Small intestine (tissue), 7 donors: ENCODE measurements at regions not wholly inside any gene's neighbourhood (a gene's known extent, or its start where the extent isn't known, plus 50 kb on each side); places are given as distances from the start of the nearest gene placed in this dataset.

Source experiments
- DNase-seq, 2 donors: peaks; one replicate each; pipeline versions ENCODE4 v3.0.0 to v3.0.0-alpha.2; 2013
- FAIRE-seq: peaks from 2 replicates; lab custom pipeline; 2012; peaks lifted over from hg19 to GRCh38; lab: Jason Lieb, UNC
- H3K27ac ChIP-seq, 3 donors: one replicate each; pipeline ENCODE4 v1.5.1; 2013; ENCODE audit warnings: low read length in 2 of 3, mild to moderate bottlenecking in 2 of 3, control low read depth in 1 of 3, inconsistent platforms in 1 of 3, low read depth in 1 of 3, moderate library complexity in 1 of 3
- H3K27me3 ChIP-seq, 3 donors: one replicate each; pipeline ENCODE4 v1.6.1; 2013; ENCODE audit warnings: low read length in 3 of 3, inconsistent platforms in 1 of 3; ENCODE audit not compliant: control insufficient read depth in 3 of 3, insufficient read depth in 3 of 3
- H3K36me3 ChIP-seq, 3 donors: one replicate each; pipeline ENCODE4 v1.6.1; 2013; ENCODE audit warnings: low read length in 3 of 3, inconsistent platforms in 1 of 3, low read depth in 1 of 3, mild to moderate bottlenecking in 1 of 3, moderate library complexity in 1 of 3; ENCODE audit not compliant: control insufficient read depth in 3 of 3, insufficient read depth in 2 of 3
- H3K4me1 ChIP-seq, 3 donors: one replicate each; pipeline ENCODE4 v1.6.1; 2013; ENCODE audit warnings: low read length in 2 of 3, inconsistent platforms in 1 of 3, low read depth in 1 of 3, mild to moderate bottlenecking in 1 of 3, moderate library complexity in 1 of 3; ENCODE audit not compliant: control insufficient read depth in 3 of 3, insufficient read depth in 2 of 3
- H3K4me3 ChIP-seq, 3 donors: one replicate each; pipeline ENCODE4 v1.5.1; 2013; ENCODE audit warnings: low read length in 3 of 3, control low read depth in 1 of 3, inconsistent platforms in 1 of 3, low read depth in 1 of 3, mild to moderate bottlenecking in 1 of 3, moderate library complexity in 1 of 3
- H3K9me3 ChIP-seq, 2 donors: one replicate each; pipeline ENCODE4 v1.6.1; 2013; ENCODE audit warnings: low read depth in 1 of 2, low read length in 1 of 2; ENCODE audit not compliant: control insufficient read depth in 2 of 2, insufficient read depth in 1 of 2
- WGBS, 3 donors: extraction: QIAGEN DNeasy Blood & Tissue Kit; methylation state at CpG; one replicate each; pipeline ENCODE4 v1.1.7; 2013; 5-methylcytosine and 5-hydroxymethylcytosine counted together
- donor health status: healthy with polysubstance abuse.
- donor health status: control.
- donor health status: control.
- donor health status: Bipolar disorder and iron deficiency.
- donor health status: healthy.

GRCh38 chr14:29310757-29311156 lies 544.2 kb downstream of the FOXG1 start:
- H3K4me1 ChIP-seq = no peaks in the 10 kb centered on the region
- no peak overlapping the region for H3K4me3 ChIP-seq
- WGBS, 3 donors = 67 to 87% (median 77%) methylated on average over 1 of the region's 1 CpG
- DNase-seq (no peak), FAIRE-seq (no peak)
- no peak overlapping the region for H3K27ac ChIP-seq
- no peaks in the 10 kb centered on the region for H3K36me3 ChIP-seq
- H3K9me3 ChIP-seq = no peaks in the 10 kb centered on the region
- no peaks in the 10 kb centered on the region for H3K27me3 ChIP-seq

DNA sequence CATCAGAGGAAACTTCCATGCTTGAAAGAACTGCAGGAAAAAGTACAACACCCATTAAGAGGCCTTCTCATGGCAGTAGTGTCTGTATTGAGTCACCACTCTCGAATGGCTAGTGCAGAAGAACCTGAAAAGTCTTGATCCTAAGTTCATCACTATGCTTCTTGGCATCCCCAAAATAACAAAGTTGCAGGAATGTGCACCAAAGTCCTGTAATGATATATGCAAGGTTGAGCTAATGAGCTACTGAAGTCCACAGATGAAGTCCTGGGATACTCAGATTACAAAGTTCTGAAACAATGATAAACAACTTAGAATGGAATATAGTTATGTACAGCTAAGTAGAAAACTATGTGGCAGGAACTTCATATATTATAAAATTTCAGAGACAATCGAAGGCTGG lies 545.4 kb downstream of the FOXG1 start:
- DNase-seq (no peak), FAIRE-seq (no peak)
- Histone ChIP-seq H3K4me1 (no peaks in the 10 kb centered on the region), H3K4me3 (no peak overlapping the region), H3K27me3 (no peaks in the 10 kb centered on the region), H3K36me3 (no peaks in the 10 kb centered on the region), H3K27ac (no peak overlapping the region), H3K9me3 (no peaks in the 10 kb centered on the region)
- 46 to 58% (median 53%) methylated on average over 2 of the region's 2 CpGs for WGBS, 3 donors

- FAIRE-seq (no peak), DNase-seq (no peak)
- WGBS, 3 donors = 72 to 74% (median 73%) methylated on average over 2 of the region's 2 CpGs
- no peaks in the 10 kb centered on the region for H3K4me1 ChIP-seq
- H3K9me3 ChIP-seq = peaks cover 0 to 6% of the 10 kb centered on the region in 2 donors
- no peaks in the 10 kb centered on the region for H3K36me3 ChIP-seq
- no peaks in the 10 kb centered on the region for H3K27me3 ChIP-seq
- no peak overlapping the region for H3K4me3 ChIP-seq
- H3K27ac ChIP-seq = no peak overlapping the region
Measured at GRCh38 chr14:29316936-29317335, 550.3 kb downstream of the FOXG1 start.

GRCh38 chr14:29317423-29317822 lies 550.8 kb downstream of the FOXG1 start:
- Histone ChIP-seq H3K27me3 (no peaks in the 10 kb centered on the region), H3K36me3 (no peaks in the 10 kb centered on the region), H3K4me3 (no peak overlapping the region), H3K9me3 (peaks cover 0 to 9% of the 10 kb centered on the region in 2 donors), H3K27ac (no peak overlapping the region), H3K4me1 (no peaks in the 10 kb centered on the region)
- 78 to 87% (median 84%) methylated on average over 1 of the region's 1 CpG for WGBS, 3 donors
- FAIRE-seq (no peak), DNase-seq (no peak)

DNA sequence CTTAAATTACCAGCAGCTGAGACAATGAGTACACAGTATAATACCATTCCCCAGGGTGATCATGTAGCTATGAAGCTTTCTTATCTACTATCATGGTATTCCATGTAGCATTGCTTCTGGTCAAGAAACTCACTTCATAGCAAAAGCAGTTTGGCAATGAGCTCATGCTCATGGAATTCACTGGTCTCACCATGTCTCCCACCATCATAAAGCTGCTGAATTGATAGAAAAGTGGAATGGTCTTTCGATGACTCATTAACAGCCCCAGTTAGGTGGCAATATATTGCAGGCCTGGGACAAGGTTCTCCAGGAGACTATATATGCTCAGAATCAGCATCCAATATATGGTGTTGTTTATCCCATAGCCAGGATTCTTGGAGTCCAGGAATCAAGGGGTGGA lies 553.7 kb downstream of the FOXG1 start:
- Histone ChIP-seq H3K36me3 (no peaks in the 10 kb centered on the region), H3K4me3 (no peak overlapping the region), H3K9me3 (peaks cover 0 to 9% of the 10 kb centered on the region in 2 donors), H3K27me3 (no peaks in the 10 kb centered on the region), H3K4me1 (no peaks in the 10 kb centered on the region), H3K27ac (peak overlapping the region in 1 of 3 donors; percentile 6)
- WGBS, 3 donors = 88 to 91% (median 90%) methylated on average over 1 of the region's 1 CpG
- DNase-seq = peak in 1 of 2 donors; percentile 42
- no peak for FAIRE-seq

DNA sequence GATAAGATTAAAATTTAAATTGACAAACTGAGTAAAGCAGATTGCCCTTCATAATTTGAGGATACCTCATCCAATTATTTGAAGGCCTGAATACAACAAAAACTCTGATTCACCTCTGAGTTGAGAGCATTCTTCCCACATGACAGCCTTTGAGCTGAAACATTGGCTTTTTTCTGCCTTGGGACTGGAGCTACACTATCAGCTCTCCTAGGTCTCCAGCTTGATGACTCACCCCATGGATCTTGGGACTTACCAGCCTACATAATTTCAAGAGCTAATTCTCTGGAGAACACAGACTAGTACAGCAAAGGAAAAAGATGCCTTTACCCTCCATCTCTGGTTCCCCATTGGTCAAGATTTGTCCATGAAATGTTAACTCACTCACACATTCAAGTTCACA lies 555.1 kb downstream of the FOXG1 start:
- no peak for DNase-seq
- no peaks in the 10 kb centered on the region for H3K4me1 ChIP-seq
- no peak for FAIRE-seq

DNA sequence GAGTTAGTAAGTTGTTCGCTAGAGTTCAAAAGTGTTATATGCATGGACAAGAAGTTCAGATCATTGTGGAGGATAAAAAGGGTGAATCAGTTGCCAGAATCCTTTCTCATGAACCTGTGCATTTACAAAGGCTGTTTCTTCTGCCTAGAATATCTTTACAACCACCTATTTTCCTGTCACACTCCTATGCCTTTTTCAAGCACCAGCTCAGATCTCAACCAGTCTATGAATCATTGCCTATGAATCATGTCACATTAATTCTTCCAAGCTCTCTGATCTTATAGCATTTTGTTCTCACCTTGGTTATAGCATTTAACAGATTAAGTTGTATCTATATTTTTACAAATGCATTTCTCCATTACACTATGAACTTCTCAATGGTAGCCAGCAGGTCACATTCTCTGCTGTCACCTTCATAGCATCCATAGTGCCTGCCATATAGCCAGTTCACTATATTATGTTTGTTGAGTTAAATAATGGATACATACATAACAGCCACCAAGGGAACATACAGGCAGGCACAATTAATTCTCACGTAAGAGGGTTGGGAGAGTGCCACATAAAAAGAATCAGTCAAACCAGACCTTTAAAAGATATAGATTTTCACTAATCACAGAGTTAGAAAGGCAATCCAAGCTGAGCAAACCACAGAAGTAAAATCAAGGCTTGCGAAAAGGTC lies 573.0 kb downstream of the FOXG1 start:
- DNase-seq = no peak
- WGBS, 3 donors = 88 to 92% (median 90%) methylated on average over 3 of the region's 3 CpGs
- Histone ChIP-seq H3K27ac (no peak overlapping the region), H3K4me1 (no peaks in the 10 kb centered on the region), H3K4me3 (no peak overlapping the region), H3K27me3 (no peaks in the 10 kb centered on the region), H3K36me3 (no peaks in the 10 kb centered on the region), H3K9me3 (no peaks in the 10 kb centered on the region)
- no peak for FAIRE-seq

More for the DNA sequence above, 555.1 kb downstream of the FOXG1 start:
- Histone ChIP-seq H3K9me3 (peaks cover 0 to 9% of the 10 kb centered on the region in 2 donors), H3K4me3 (no peak overlapping the region), H3K36me3 (no peaks in the 10 kb centered on the region), H3K27me3 (no peaks in the 10 kb centered on the region), H3K27ac (no peak overlapping the region)

GRCh38 chr14:29348504-29348903 lies 579.1 kb downstream of the PRKD1 start:
- H3K27me3 ChIP-seq = peaks cover 0 to 2% (median 0%) of the 10 kb centered on the region in 3 donors
- no peaks in the 10 kb centered on the region for H3K9me3 ChIP-seq
- no peak overlapping the region for H3K4me3 ChIP-seq
- H3K36me3 ChIP-seq = no peaks in the 10 kb centered on the region
- 69 to 82% (median 77%) methylated on average over 1 of the region's 1 CpG for WGBS, 3 donors
- H3K27ac ChIP-seq = no peak overlapping the region
- H3K4me1 ChIP-seq = no peaks in the 10 kb centered on the region
- FAIRE-seq (no peak), DNase-seq (no peak)

GRCh38 chr14:29350496-29350895 lies 577.2 kb downstream of the PRKD1 start:
- Histone ChIP-seq H3K4me3 (no peak overlapping the region), H3K9me3 (no peaks in the 10 kb centered on the region), H3K36me3 (no peaks in the 10 kb centered on the region), H3K4me1 (no peaks in the 10 kb centered on the region), H3K27ac (no peak overlapping the region), H3K27me3 (peaks cover 0 to 2% (median 0%) of the 10 kb centered on the region in 3 donors)
- DNase-seq (no peak), FAIRE-seq (no peak)
- WGBS, 3 donors = 61 to 73% (median 72%) methylated on average over 3 of the region's 3 CpGs
